Adrenal gland (tissue), 5 donors: ENCODE measurements at regions not wholly inside any gene's neighbourhood (a gene's known extent, or its start where the extent isn't known, plus 50 kb on each side); places are given as distances from the start of the nearest gene placed in this dataset.

Experiments used
- POLR2A ChIP-seq, 2 donors: fragments of 450-650 bp; IDR thresholded peaks; one replicate each; pipeline ENCODE4 v1.6.1; 2017; ENCODE audit warnings: antibody characterized with exemption in 2 of 2, mild to moderate bottlenecking in 2 of 2, moderate library complexity in 1 of 2
- TF ChIP-seq, protein P1 (sequence below), 6 experiments: fragments of 450-650 bp in 4 of 6; fragments of 200-600 bp in 2 of 6; sonication (generic) in 1 of 6; IDR thresholded peaks; 1 replicate in 5 of 6; 2 replicates in 1 of 6; pipeline versions ENCODE4 v1.5.1 to v1.8.0; 2016 to 2021; ENCODE audit warnings: antibody characterized with exemption in 6 of 6, mild to moderate bottlenecking in 2 of 6, moderate library complexity in 1 of 6
- donor health status: DM: no; HTN: no; CAD: no.

DNA sequence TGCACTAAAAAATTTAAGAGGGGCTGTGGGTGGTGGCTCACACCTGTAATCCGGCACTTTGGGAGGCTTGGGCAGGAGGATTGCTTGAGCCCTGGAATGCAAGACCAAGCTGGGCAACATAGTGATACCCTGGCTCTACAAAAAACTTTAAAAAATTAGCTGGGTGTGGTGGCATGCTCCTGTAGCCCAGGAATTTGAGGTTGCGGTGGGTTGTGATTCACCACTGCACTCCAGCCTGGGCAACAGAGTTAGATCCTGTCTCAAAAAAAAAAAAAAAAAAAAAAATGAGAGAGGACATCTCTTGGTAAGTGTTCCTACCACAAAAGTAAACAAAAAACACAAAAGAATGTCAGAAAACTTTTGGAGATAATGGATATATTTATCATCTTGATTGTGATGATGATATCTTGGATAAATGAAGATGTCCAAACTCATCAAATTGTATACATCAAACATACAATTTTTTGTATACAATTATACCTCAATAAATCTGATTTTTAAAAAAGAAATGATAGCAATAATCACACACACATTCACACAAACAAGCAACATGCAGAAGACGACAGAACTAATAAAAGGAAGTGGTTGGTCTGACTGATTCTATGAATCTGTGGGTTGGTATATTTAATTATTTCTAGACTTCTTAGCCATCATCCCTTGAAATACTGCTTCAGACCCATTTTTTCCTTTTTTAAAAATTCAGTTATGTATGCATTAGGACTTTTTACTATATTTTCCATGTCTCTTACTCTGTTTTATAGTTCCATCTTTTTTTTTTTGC, 465.9 kb downstream of the PLA2G4A start:
- no peak for TF ChIP-seq POLR2A (IDR thresholded peaks at IDR 0.05)
- TF ChIP-seq, protein P1, sequence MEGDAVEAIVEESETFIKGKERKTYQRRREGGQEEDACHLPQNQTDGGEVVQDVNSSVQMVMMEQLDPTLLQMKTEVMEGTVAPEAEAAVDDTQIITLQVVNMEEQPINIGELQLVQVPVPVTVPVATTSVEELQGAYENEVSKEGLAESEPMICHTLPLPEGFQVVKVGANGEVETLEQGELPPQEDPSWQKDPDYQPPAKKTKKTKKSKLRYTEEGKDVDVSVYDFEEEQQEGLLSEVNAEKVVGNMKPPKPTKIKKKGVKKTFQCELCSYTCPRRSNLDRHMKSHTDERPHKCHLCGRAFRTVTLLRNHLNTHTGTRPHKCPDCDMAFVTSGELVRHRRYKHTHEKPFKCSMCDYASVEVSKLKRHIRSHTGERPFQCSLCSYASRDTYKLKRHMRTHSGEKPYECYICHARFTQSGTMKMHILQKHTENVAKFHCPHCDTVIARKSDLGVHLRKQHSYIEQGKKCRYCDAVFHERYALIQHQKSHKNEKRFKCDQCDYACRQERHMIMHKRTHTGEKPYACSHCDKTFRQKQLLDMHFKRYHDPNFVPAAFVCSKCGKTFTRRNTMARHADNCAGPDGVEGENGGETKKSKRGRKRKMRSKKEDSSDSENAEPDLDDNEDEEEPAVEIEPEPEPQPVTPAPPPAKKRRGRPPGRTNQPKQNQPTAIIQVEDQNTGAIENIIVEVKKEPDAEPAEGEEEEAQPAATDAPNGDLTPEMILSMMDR (IDR thresholded peaks at IDR 0.05), result no peak
